Ishikawa (cell line): ENCODE measurements at regions not wholly inside any gene's neighbourhood (a gene's known extent, or its start where the extent isn't known, plus 50 kb on each side); places are given as distances from the start of the nearest gene placed in this dataset.

Experiments used
- CEBPB ChIP-seq: IDR thresholded peaks from 2 replicates; pipeline ENCODE4 v1.6.1; 2012
- CREB1 ChIP-seq: IDR thresholded peaks from 2 replicates; pipeline ENCODE4 v1.6.1; 2012; ENCODE audit warnings: low read depth
- EGR1 ChIP-seq: IDR thresholded peaks from 2 replicates; pipeline ENCODE4 v1.6.1; 2012
- EP300 ChIP-seq: IDR thresholded peaks from 2 replicates; pipeline ENCODE4 v1.6.1; 2012; ENCODE audit warnings: borderline replicate concordance
- FOXM1 ChIP-seq: IDR thresholded peaks from 2 replicates; pipeline ENCODE4 v1.6.1; 2012; ENCODE audit warnings: low read depth, borderline replicate concordance
- MAX ChIP-seq: IDR thresholded peaks from 2 replicates; pipeline ENCODE4 v1.6.1; 2012
- NFIC ChIP-seq: IDR thresholded peaks from 2 replicates; pipeline ENCODE4 v1.6.1; 2012
- RAD21 ChIP-seq: IDR thresholded peaks from 2 replicates; pipeline ENCODE4 v1.6.1; 2012; ENCODE audit warnings: low read depth
- REST ChIP-seq: IDR thresholded peaks from 2 replicates; pipeline ENCODE4 v1.6.1; 2012; ENCODE audit warnings: low read depth, mild to moderate bottlenecking
- TAF1 ChIP-seq: IDR thresholded peaks from 2 replicates; pipeline ENCODE4 v1.6.1; 2012; ENCODE audit warnings: low read depth, mild to moderate bottlenecking
- TCF12 ChIP-seq: IDR thresholded peaks from 2 replicates; pipeline ENCODE4 v1.6.1; 2012; ENCODE audit warnings: low read depth
- TEAD4 ChIP-seq: IDR thresholded peaks from 2 replicates; pipeline ENCODE4 v1.6.1; 2012
- USF1 ChIP-seq: IDR thresholded peaks from 2 replicates; pipeline ENCODE4 v1.6.1; 2012
- YY1 ChIP-seq: IDR thresholded peaks from 2 replicates; pipeline ENCODE4 v1.6.1; 2012; ENCODE audit warnings: low read depth
- ZBTB7A ChIP-seq: IDR thresholded peaks from 2 replicates; pipeline ENCODE4 v1.6.1; 2012; ENCODE audit warnings: low read depth

GRCh38 chr4:92237559-92237958 is 66.2 kb upstream of the GRID2 start:
- no peak for TF ChIP-seq USF1
- no peak for TF ChIP-seq REST
- no peak for TF ChIP-seq FOXM1

GRCh38 chr4:92241094-92241493 is 62.7 kb upstream of the GRID2 start:
- TF ChIP-seq ZBTB7A (no peak), TEAD4 (no peak), MAX (no peak), TAF1 (no peak), USF1 (no peak), NFIC (no peak), REST (no peak)

GRCh38 chr4:92246384-92246783 is 57.4 kb upstream of the GRID2 start:
- TF ChIP-seq TEAD4 = no peak
- no peak for TF ChIP-seq ZBTB7A
- TF ChIP-seq MAX = no peak
- TF ChIP-seq USF1 = no peak
- TF ChIP-seq YY1 = no peak
- no peak for TF ChIP-seq NFIC
- no peak for TF ChIP-seq TCF12
- no peak for TF ChIP-seq EGR1
- no peak for TF ChIP-seq EP300
- TF ChIP-seq FOXM1 = no peak

- TF ChIP-seq TCF12 = no peak
These were observed 54.2 kb upstream of the GRID2 start for GRCh38 chr4:92249541-92249940.

- no peak for TF ChIP-seq REST
- no peak for TF ChIP-seq CREB1
- TF ChIP-seq USF1 = no peak
- TF ChIP-seq NFIC = no peak
- TF ChIP-seq TAF1 = no peak
- no peak for TF ChIP-seq CEBPB
- no peak for TF ChIP-seq MAX
- no peak for TF ChIP-seq TEAD4
- no peak for TF ChIP-seq EP300
- TF ChIP-seq RAD21 = no peak
- no peak for TF ChIP-seq ZBTB7A
- TF ChIP-seq TCF12 = no peak
These were observed 52.1 kb upstream of the GRID2 start for GRCh38 chr4:92251711-92252110.
